SK-N-SH treated with all-trans-retinoic acid at 6 μM for 48 hours (cell line): ENCODE measurements at regions not wholly inside any gene's neighbourhood (a gene's known extent, or its start where the extent isn't known, plus 50 kb on each side); places are given as distances from the start of the nearest gene placed in this dataset.

Experiments
- ATAC-seq: fragments of 200-7000 bp; cut with Tn5 transposase; 3 replicates; pipeline ENCODE4 v1.9.1; 2020; ENCODE audit warnings: mild to moderate bottlenecking, moderate library complexity
- BACH2 ChIP-seq: fragments of 250-450 bp; sonication (Bioruptor Pico); IDR thresholded peaks from 2 replicates; pipeline ENCODE4 v1.9.0; 2021; ENCODE audit warnings: mild to moderate bottlenecking, borderline replicate concordance
- CSDC2 ChIP-seq: fragments of 250-450 bp; sonication (Bioruptor Pico); IDR thresholded peaks from 2 replicates; pipeline ENCODE4 v1.5.0; 2020; ENCODE audit warnings: mild to moderate bottlenecking, moderate library complexity
- CSRNP3 ChIP-seq: fragments of 250-450 bp; sonication (Bioruptor Pico); IDR thresholded peaks from 2 replicates; pipeline ENCODE4 v1.5.1; 2021; ENCODE audit warnings: mild to moderate bottlenecking, moderate library complexity
- ESRRG ChIP-seq: fragments of 250-450 bp; sonication (Bioruptor Pico); IDR thresholded peaks from 2 replicates; pipeline ENCODE4 v1.6.1; 2021; ENCODE audit warnings: mild to moderate bottlenecking
- OSR1 ChIP-seq: fragments of 250-450 bp; sonication (Bioruptor Pico); IDR thresholded peaks from 2 replicates; pipeline ENCODE4 v1.8.0; 2022; ENCODE audit warnings: moderate library complexity, mild to moderate bottlenecking, inconsistent platforms
- PPARA ChIP-seq: fragments of 250-450 bp; sonication (Bioruptor Pico); IDR thresholded peaks from 2 replicates; pipeline ENCODE4 v1.5.0; 2020; ENCODE audit warnings: mild to moderate bottlenecking, borderline replicate concordance
- RARB ChIP-seq: fragments of 250-450 bp; sonication (Bioruptor Pico); IDR thresholded peaks from 2 replicates; pipeline ENCODE4 v1.8.0; 2021; ENCODE audit warnings: mild to moderate bottlenecking, moderate library complexity
- SNAI2 ChIP-seq: fragments of 250-450 bp; sonication (Bioruptor Pico); IDR thresholded peaks from 2 replicates; pipeline ENCODE4 v1.5.0; 2020; ENCODE audit warnings: mild to moderate bottlenecking, moderate library complexity
- TCF4 ChIP-seq: fragments of 250-450 bp; sonication (Bioruptor Pico); IDR thresholded peaks from 2 replicates; pipeline ENCODE4 v1.8.0; 2021; ENCODE audit warnings: mild to moderate bottlenecking, moderate library complexity, borderline replicate concordance
- TOX ChIP-seq: fragments of 250-450 bp; sonication (Bioruptor Pico); IDR thresholded peaks from 2 replicates; pipeline ENCODE4 v1.8.0; 2021; ENCODE audit warnings: mild to moderate bottlenecking, moderate library complexity, borderline replicate concordance
- TSHZ2 ChIP-seq: fragments of 250-450 bp; sonication (Bioruptor Pico); IDR thresholded peaks from 2 replicates; pipeline ENCODE4 v1.5.0; 2020; ENCODE audit warnings: mild to moderate bottlenecking, moderate library complexity
- ZC3H10 ChIP-seq: fragments of 250-450 bp; sonication (Bioruptor Pico); IDR thresholded peaks from 2 replicates; pipeline ENCODE4 v1.5.1; 2021; ENCODE audit warnings: mild to moderate bottlenecking, moderate library complexity
- ZFP3 ChIP-seq: fragments of 250-450 bp; sonication (Bioruptor Pico); IDR thresholded peaks from 2 replicates; pipeline ENCODE4 v1.5.0; 2020; ENCODE audit warnings: mild to moderate bottlenecking, moderate library complexity
- ZFP30 ChIP-seq: fragments of 450-650 bp; formaldehyde crosslinking; IDR thresholded peaks from 2 replicates; pipeline ENCODE4 v1.5.0; 2022; ENCODE audit warnings: mild to moderate bottlenecking, moderate library complexity
- ZNF565 ChIP-seq: fragments of 450-650 bp; formaldehyde crosslinking; conservative IDR thresholded peaks from 2 replicates; pipeline ENCODE4 v1.5.0; 2020; ENCODE audit warnings: low read depth, mild to moderate bottlenecking, moderate library complexity
- ZNF8 ChIP-seq: fragments of 450-650 bp; formaldehyde crosslinking; IDR thresholded peaks from 2 replicates; pipeline ENCODE4 v1.5.0; 2020; ENCODE audit warnings: mild to moderate bottlenecking, moderate library complexity
- TF ChIP-seq, protein P1 (sequence below): fragments of 250-450 bp; sonication (Bioruptor Pico); IDR thresholded peaks from 2 replicates; pipeline ENCODE4 v1.5.1; 2020; ENCODE audit warnings: low read depth, mild to moderate bottlenecking, moderate library complexity
- TF ChIP-seq, protein P2 (sequence below): fragments of 250-450 bp; sonication (Bioruptor Pico); IDR thresholded peaks from 2 replicates; pipeline ENCODE4 v1.8.0; 2020; ENCODE audit warnings: mild to moderate bottlenecking, moderate library complexity, borderline replicate concordance
- TF ChIP-seq, protein P3 (sequence below): fragments of 250-450 bp; sonication (Bioruptor Pico); IDR thresholded peaks from 2 replicates; pipeline ENCODE4 v1.8.0; 2021; ENCODE audit warnings: low read depth, mild to moderate bottlenecking, moderate library complexity, borderline replicate concordance

DNA sequence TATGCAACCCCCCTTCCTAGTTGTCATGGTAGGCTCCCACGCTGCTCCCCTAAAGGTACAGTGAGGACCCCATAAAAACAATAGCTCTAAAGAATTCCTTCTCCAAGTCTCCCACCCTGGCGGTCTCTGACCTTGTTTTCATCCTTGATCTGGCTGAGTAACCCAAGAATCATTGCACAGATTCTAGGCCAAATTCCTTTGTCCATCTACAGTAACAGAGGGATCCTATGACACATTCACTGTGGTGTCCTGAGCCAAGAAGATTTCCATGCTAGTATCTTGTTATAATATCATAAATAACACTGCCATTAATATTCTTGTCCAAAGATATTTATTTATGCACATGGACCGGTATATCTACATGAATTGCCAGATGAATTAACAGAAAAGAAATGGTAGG lies 240.2 kb downstream of the CYP26B1 start (continued):
- TF ChIP-seq, protein P1, sequence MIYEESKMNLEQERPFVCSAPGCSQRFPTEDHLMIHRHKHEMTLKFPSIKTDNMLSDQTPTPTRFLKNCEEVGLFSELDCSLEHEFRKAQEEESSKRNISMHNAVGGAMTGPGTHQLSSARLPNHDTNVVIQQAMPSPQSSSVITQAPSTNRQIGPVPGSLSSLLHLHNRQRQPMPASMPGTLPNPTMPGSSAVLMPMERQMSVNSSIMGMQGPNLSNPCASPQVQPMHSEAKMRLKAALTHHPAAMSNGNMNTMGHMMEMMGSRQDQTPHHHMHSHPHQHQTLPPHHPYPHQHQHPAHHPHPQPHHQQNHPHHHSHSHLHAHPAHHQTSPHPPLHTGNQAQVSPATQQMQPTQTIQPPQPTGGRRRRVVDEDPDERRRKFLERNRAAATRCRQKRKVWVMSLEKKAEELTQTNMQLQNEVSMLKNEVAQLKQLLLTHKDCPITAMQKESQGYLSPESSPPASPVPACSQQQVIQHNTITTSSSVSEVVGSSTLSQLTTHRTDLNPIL = no peak
- TF ChIP-seq ZC3H10 (no peak), BACH2 (CRISPR knock-in tag) (no peak), RARB (CRISPR knock-in tag) (no peak), CSRNP3 (CRISPR knock-in tag) (no peak), SNAI2 (CRISPR knock-in tag) (no peak), OSR1 (CRISPR knock-in tag) (no peak), TCF4 (CRISPR knock-in tag) (no peak), PPARA (no peak), TOX (CRISPR knock-in tag) (no peak)

- no peak for ATAC-seq
- TF ChIP-seq TSHZ2 (no peak), CSRNP3 (CRISPR knock-in tag) (no peak), ZNF8 (no peak), ZFP3 (CRISPR knock-in tag) (no peak), PPARA (no peak), CSDC2 (CRISPR knock-in tag) (no peak), ZFP30 (no peak), ESRRG (CRISPR knock-in tag) (no peak), ZC3H10 (no peak), ZNF565 (CRISPR knock-in tag) (no peak), RARB (CRISPR knock-in tag) (no peak), OSR1 (CRISPR knock-in tag) (no peak)
- TF ChIP-seq, protein P1 = no peak
- TF ChIP-seq, protein P2, sequence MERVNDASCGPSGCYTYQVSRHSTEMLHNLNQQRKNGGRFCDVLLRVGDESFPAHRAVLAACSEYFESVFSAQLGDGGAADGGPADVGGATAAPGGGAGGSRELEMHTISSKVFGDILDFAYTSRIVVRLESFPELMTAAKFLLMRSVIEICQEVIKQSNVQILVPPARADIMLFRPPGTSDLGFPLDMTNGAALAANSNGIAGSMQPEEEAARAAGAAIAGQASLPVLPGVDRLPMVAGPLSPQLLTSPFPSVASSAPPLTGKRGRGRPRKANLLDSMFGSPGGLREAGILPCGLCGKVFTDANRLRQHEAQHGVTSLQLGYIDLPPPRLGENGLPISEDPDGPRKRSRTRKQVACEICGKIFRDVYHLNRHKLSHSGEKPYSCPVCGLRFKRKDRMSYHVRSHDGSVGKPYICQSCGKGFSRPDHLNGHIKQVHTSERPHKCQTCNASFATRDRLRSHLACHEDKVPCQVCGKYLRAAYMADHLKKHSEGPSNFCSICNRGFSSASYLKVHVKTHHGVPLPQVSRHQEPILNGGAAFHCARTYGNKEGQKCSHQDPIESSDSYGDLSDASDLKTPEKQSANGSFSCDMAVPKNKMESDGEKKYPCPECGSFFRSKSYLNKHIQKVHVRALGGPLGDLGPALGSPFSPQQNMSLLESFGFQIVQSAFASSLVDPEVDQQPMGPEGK = no peak
- TF ChIP-seq, protein P3, sequence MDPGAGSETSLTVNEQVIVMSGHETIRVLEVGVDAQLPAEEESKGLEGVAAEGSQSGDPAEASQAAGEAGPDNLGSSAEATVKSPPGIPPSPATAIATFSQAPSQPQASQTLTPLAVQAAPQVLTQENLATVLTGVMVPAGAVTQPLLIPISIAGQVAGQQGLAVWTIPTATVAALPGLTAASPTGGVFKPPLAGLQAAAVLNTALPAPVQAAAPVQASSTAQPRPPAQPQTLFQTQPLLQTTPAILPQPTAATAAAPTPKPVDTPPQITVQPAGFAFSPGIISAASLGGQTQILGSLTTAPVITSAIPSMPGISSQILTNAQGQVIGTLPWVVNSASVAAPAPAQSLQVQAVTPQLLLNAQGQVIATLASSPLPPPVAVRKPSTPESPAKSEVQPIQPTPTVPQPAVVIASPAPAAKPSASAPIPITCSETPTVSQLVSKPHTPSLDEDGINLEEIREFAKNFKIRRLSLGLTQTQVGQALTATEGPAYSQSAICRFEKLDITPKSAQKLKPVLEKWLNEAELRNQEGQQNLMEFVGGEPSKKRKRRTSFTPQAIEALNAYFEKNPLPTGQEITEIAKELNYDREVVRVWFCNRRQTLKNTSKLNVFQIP (CRISPR knock-in tag) = no peak
Measured at GRCh38 chr2:71906357-71906973, 241.2 kb downstream of the CYP26B1 start.
